Prostate gland (tissue), 2 donors: ENCODE measurements at regions not wholly inside any gene's neighbourhood (a gene's known extent, or its start where the extent isn't known, plus 50 kb on each side); places are given as distances from the start of the nearest gene placed in this dataset.

Source experiments
- CTCF ChIP-seq, 4 experiments: fragments of 200-600 bp in 2 of 4; fragments of 450-650 bp in 2 of 4; sonication (generic) in 2 of 4; IDR thresholded peaks; 1 replicate in 3 of 4; 2 replicates in 1 of 4; pipeline ENCODE4 v1.5.1; 2016 to 2019; ENCODE audit warnings: antibody characterized with exemption in 4 of 4, mild to moderate bottlenecking in 2 of 4, moderate library complexity in 2 of 4
- POLR2A ChIP-seq: fragments of 450-650 bp; IDR thresholded peaks from one replicate; pipeline ENCODE4 v1.6.1; 2016; ENCODE audit warnings: antibody characterized with exemption, mild to moderate bottlenecking

- TF ChIP-seq CTCF (IDR thresholded peaks at IDR 0.05) (no peak), POLR2A (no peak)
Observed at GRCh38 chr4:180304321-180304720, 1938.9 kb upstream of the TENM3 start.
